Transverse colon (tissue), 4 donors: ENCODE measurements at regions not wholly inside any gene's neighbourhood (a gene's known extent, or its start where the extent isn't known, plus 50 kb on each side); places are given as distances from the start of the nearest gene placed in this dataset.

Source experiments
- DNase-seq: peaks from one replicate; pipeline ENCODE4 v3.0.0-alpha.2; 2019
- H3K27ac ChIP-seq, 4 donors: fragments of 200-600 bp; sonication (generic); 2 replicates each; pipeline ENCODE4 v1.5.1; 2016 to 2018; ENCODE audit warnings: inconsistent platforms in 4 of 4
- H3K27me3 ChIP-seq: fragments of 200-600 bp; sonication (generic); 2 replicates; pipeline ENCODE4 v1.5.1; 2017; ENCODE audit warnings: inconsistent platforms
- H3K36me3 ChIP-seq, 4 donors: fragments of 200-600 bp; sonication (generic); 2 replicates each; pipeline ENCODE4 v1.5.1; 2017 to 2019; ENCODE audit warnings: inconsistent platforms in 4 of 4
- H3K4me1 ChIP-seq, 4 donors: fragments of 200-600 bp; sonication (generic); 2 replicates each; pipeline ENCODE4 v1.5.1; 2017 to 2020; ENCODE audit warnings: inconsistent platforms in 4 of 4
- H3K4me3 ChIP-seq, 4 donors: fragments of 200-600 bp; sonication (generic); 1 replicate in 1 of 4; 2 replicates in 3 of 4; pipeline versions ENCODE4 v1.5.1 to v1.6.1; 2017 to 2019; ENCODE audit warnings: inconsistent platforms in 4 of 4
- H3K9me3 ChIP-seq, 2 donors: fragments of 200-600 bp; sonication (generic); 2 replicates each; pipeline ENCODE4 v1.5.1; 2017 to 2019; ENCODE audit warnings: inconsistent platforms in 2 of 2
- EP300 ChIP-seq: sonication (generic); formaldehyde crosslinking; IDR thresholded peaks from one replicate; pipeline ENCODE4 v1.6.1; 2017; ENCODE audit warnings: antibody characterized with exemption, low read depth
- POLR2A ChIP-seq: fragments of 450-650 bp; IDR thresholded peaks from one replicate; pipeline ENCODE4 v1.6.1; 2016; ENCODE audit warnings: antibody characterized with exemption, mild to moderate bottlenecking, moderate library complexity
- POLR2AphosphoS5 ChIP-seq, 3 donors: sonication (generic); formaldehyde crosslinking; IDR thresholded peaks; one replicate each; pipeline ENCODE4 v1.6.1; 2016; ENCODE audit warnings: antibody characterized with exemption in 3 of 3
- WGBS, 2 donors: methylation state at CpG; one replicate each; pipeline ENCODE4 v1.1.5; 2018; ENCODE audit warnings: low coverage in 1 of 2; 5-methylcytosine and 5-hydroxymethylcytosine counted together
- in situ Hi-C, 4 donors: fragments of 200-750 bp; cut with MboI; loops; one replicate each; pipeline versions ENCODE4 v1.15.0 to v1.15.1; 2017; ENCODE audit warnings: low sequenced_read_pairs in 3 of 4, low pct_ligation_motif_present in 1 of 4, low pct_unique_long_range_greater_than_20kb in 1 of 4
- intact Hi-C: fragments of 100-400 bp; cut with DNase I; formaldehyde crosslinking; loops from one replicate; pipeline ENCODE4 v1.15.1; 2023; ENCODE audit warnings: low total_unique reads
- TF ChIP-seq, protein P1 (sequence below), 5 experiments: fragments of 200-600 bp in 3 of 5; fragments of 450-650 bp in 2 of 5; sonication (generic) in 3 of 5; IDR thresholded peaks; 1 replicate in 2 of 5; 2 replicates in 3 of 5; pipeline ENCODE4 v1.5.1; 2016 to 2017; ENCODE audit warnings: antibody characterized with exemption in 5 of 5, inconsistent platforms in 3 of 5, mild to moderate bottlenecking in 2 of 5, moderate library complexity in 1 of 5

DNA sequence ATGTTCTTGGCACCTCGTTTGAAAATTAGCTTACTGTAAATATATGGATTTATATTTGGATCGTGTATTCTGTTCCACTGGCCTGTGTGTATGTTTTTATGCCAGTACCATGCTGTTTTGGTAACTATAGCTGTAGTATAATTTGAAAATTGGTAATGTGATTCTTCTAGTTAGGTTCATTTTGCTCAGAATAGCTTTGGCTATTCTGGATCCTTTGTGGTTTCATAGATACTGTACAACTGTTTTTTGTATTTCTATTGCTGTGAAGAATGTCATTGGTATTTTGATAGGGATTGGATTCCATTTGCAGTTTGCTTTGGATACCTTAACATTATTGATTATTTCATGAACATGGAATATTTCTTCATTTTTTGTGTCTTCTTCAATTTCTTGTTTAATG, 490.2 kb downstream of the BRINP3 start:
- no peak overlapping the region for H3K27ac ChIP-seq
- H3K9me3 ChIP-seq, result no peaks in the 10 kb centered on the region
- no peaks in the 10 kb centered on the region for H3K27me3 ChIP-seq
- WGBS, 2 donors, result 58 to 61% methylated on average over 2 of the region's 2 CpGs
- intact Hi-C loops, result no loop called here
- H3K4me3 ChIP-seq, result no peak overlapping the region
- no peaks in the 10 kb centered on the region for H3K36me3 ChIP-seq
- in situ Hi-C loops, result no loop called here
- no peaks in the 10 kb centered on the region for H3K4me1 ChIP-seq
- no peak for TF ChIP-seq EP300
- TF ChIP-seq, protein P1, sequence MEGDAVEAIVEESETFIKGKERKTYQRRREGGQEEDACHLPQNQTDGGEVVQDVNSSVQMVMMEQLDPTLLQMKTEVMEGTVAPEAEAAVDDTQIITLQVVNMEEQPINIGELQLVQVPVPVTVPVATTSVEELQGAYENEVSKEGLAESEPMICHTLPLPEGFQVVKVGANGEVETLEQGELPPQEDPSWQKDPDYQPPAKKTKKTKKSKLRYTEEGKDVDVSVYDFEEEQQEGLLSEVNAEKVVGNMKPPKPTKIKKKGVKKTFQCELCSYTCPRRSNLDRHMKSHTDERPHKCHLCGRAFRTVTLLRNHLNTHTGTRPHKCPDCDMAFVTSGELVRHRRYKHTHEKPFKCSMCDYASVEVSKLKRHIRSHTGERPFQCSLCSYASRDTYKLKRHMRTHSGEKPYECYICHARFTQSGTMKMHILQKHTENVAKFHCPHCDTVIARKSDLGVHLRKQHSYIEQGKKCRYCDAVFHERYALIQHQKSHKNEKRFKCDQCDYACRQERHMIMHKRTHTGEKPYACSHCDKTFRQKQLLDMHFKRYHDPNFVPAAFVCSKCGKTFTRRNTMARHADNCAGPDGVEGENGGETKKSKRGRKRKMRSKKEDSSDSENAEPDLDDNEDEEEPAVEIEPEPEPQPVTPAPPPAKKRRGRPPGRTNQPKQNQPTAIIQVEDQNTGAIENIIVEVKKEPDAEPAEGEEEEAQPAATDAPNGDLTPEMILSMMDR (IDR thresholded peaks at IDR 0.05), result no peak
- no peak for TF ChIP-seq POLR2A
- TF ChIP-seq POLR2AphosphoS5 (IDR thresholded peaks at IDR 0.05), result no peak
- DNase-seq, result no peak

DNA sequence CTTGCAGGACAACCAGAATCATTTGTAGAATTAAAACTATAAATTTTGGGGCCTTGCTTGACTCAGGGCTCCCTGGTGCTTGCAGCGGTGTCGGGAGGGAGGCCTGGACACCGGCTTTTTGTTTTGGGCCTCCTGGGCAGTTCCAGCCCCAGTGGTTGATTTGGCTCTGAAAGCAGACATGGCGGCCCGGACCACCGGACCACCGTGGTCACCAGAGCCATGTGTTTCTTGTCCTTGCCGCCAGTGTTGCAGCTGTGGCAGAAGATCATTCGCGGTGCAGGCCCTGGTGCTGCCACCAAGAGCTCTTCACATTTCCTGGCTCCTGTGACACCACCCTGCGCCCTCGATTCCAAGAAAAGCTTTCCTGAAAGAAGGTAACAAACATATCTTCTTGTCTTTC, 484.8 kb downstream of the BRINP3 start:
- in situ Hi-C loops, result no loop called here
- WGBS, 2 donors, result 92% methylated on average over 12 of the region's 12 CpGs; no CpG with 5 or more reads in 1 of the 2 donors

DNA sequence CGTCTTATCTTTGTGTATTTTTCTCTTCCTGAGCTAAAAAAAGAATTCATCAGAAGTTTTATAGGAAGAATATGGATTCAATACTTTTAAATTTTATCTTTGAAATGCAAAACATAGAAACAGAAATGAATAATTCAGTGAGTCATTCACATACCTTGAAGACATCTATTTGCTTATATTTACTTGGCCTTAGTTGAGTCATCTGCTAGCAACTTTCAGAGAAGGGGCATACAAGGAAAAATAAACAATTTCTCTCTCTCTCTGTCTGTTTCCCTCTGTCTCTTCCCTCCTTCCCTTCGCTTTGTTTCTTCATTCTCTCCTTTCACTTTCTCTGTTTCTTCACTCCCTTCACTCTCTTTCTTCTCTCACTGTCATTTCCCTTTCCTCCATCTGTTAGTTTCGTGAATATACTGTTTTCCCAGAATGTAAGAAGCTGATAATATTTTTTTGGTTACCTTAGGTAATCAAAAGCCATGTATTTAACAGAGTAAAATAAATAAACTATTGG, 477.2 kb downstream of the BRINP3 start:
- H3K27ac ChIP-seq, result no peak overlapping the region
- in situ Hi-C loops, result no loop called here
- 49 to 64% methylated on average over 3 of the region's 3 CpGs for WGBS, 2 donors
- no peak overlapping the region for H3K4me3 ChIP-seq
- no peaks in the 10 kb centered on the region for H3K9me3 ChIP-seq
- no peaks in the 10 kb centered on the region for H3K27me3 ChIP-seq
- no peaks in the 10 kb centered on the region for H3K36me3 ChIP-seq
- no peaks in the 10 kb centered on the region for H3K4me1 ChIP-seq
- no peak for DNase-seq
- intact Hi-C loops, result no loop called here
- TF ChIP-seq EP300, result no peak
- TF ChIP-seq, protein P1 (IDR thresholded peaks at IDR 0.05), result no peak
- TF ChIP-seq POLR2AphosphoS5 (IDR thresholded peaks at IDR 0.05), result no peak
- TF ChIP-seq POLR2A, result no peak

More for the DNA sequence above, 484.8 kb downstream of the BRINP3 start:
- Histone ChIP-seq H3K27me3 (no peaks in the 10 kb centered on the region), H3K4me3 (no peak overlapping the region), H3K27ac (no peak overlapping the region), H3K36me3 (no peaks in the 10 kb centered on the region), H3K4me1 (no peaks in the 10 kb centered on the region), H3K9me3 (no peaks in the 10 kb centered on the region)
- DNase-seq, result no peak
- intact Hi-C loops, result no loop called here
- no peak for TF ChIP-seq EP300
- no peak for TF ChIP-seq POLR2AphosphoS5 (IDR thresholded peaks at IDR 0.05)
- TF ChIP-seq, protein P1 (IDR thresholded peaks at IDR 0.05), result no peak
- no peak for TF ChIP-seq POLR2A

DNA sequence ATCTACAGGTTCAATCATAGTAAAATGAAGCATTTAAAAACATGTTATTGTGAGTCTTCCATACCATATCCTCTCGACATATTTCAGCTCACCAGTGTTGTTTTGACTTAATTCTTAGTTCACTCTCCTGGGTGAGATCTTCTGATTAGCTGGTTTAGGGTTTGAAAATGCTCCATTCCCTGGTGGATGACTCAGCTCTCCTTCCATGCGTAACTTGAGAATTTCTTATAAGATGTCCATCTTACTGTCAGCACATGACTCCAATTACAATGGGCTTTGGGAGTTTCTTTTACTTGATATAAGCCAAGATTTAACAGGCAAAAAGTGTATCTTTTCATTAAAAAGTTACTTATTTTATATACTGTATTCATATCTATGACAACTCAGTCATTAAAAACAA, 476.5 kb downstream of the BRINP3 start:
- in situ Hi-C loops, result no loop called here
- TF ChIP-seq POLR2A (no peak), EP300 (no peak), POLR2AphosphoS5 (IDR thresholded peaks at IDR 0.05) (no peak)
- TF ChIP-seq, protein P1 (IDR thresholded peaks at IDR 0.05), result no peak
- H3K9me3 ChIP-seq, result no peaks in the 10 kb centered on the region
- no peak overlapping the region for H3K27ac ChIP-seq
- DNase-seq, result no peak
- H3K27me3 ChIP-seq, result no peaks in the 10 kb centered on the region
- no peak overlapping the region for H3K4me3 ChIP-seq
- no peaks in the 10 kb centered on the region for H3K4me1 ChIP-seq
- intact Hi-C loops, result no loop called here
- WGBS, 2 donors, result 81 to 83% methylated on average over 2 of the region's 2 CpGs
- no peaks in the 10 kb centered on the region for H3K36me3 ChIP-seq
